ENCODE measurements at regions not wholly inside any gene's neighbourhood (a gene's known extent, or its start where the extent isn't known, plus 50 kb on each side); places are given as distances from the start of the nearest gene placed in this dataset.

- Histone ChIP-seq H3K4me1 (ENCODE audit: control insufficient read depth, insufficient read depth, low read length) (peaks cover 9% of the 10 kb centered on the region), H3K4me3 (ENCODE audit: low read length) (no peak overlapping the region), H3K27ac (ENCODE audit: low read length) (no peak overlapping the region), H3K36me3 (ENCODE audit: control insufficient read depth, insufficient read depth, low read length) (no peaks in the 10 kb centered on the region), H3K9me3 (replicated peaks; ENCODE audit: control insufficient read depth, low read depth, low read length) (no peaks in the 10 kb centered on the region), H3K27me3 (ENCODE audit: control insufficient read depth, insufficient read depth, low read length) (no peaks in the 10 kb centered on the region)
- 40% methylated on average over 1 of the region's 6 CpGs for WGBS (ENCODE audit: insufficient coverage)
- DNase-seq: no peak
These were observed 112.6 kb downstream of the PDCL3 start for GRCh38 chr2:100675373-100675772.

GRCh38 chr2:100675855-100676254, 113.1 kb downstream of the PDCL3 start:
- no peaks in the 10 kb centered on the region for H3K27me3 ChIP-seq (ENCODE audit: control insufficient read depth, insufficient read depth, low read length)
- no peak overlapping the region for H3K27ac ChIP-seq (ENCODE audit: low read length)
- no peaks in the 10 kb centered on the region for H3K36me3 ChIP-seq (ENCODE audit: control insufficient read depth, insufficient read depth, low read length)
- no peak for DNase-seq
- H3K4me3 ChIP-seq (ENCODE audit: low read length): no peak overlapping the region
- no CpG with 5 or more reads among the region's 4 CpGs for WGBS (ENCODE audit: insufficient coverage)
- H3K4me1 ChIP-seq (ENCODE audit: control insufficient read depth, insufficient read depth, low read length): peaks cover 9% of the 10 kb centered on the region
- no peaks in the 10 kb centered on the region for H3K9me3 ChIP-seq (replicated peaks; ENCODE audit: control insufficient read depth, low read depth, low read length)

GRCh38 chr2:100676346-100676745, 113.6 kb downstream of the PDCL3 start:
- Histone ChIP-seq H3K4me3 (ENCODE audit: low read length) (no peak overlapping the region), H3K9me3 (replicated peaks; ENCODE audit: control insufficient read depth, low read depth, low read length) (no peaks in the 10 kb centered on the region), H3K27me3 (ENCODE audit: control insufficient read depth, insufficient read depth, low read length) (no peaks in the 10 kb centered on the region), H3K27ac (ENCODE audit: low read length) (no peak overlapping the region), H3K36me3 (ENCODE audit: control insufficient read depth, insufficient read depth, low read length) (no peaks in the 10 kb centered on the region), H3K4me1 (ENCODE audit: control insufficient read depth, insufficient read depth, low read length) (peaks cover 9% of the 10 kb centered on the region)
- 100% methylated on average over 3 of the region's 4 CpGs for WGBS (ENCODE audit: insufficient coverage)
- DNase-seq: no peak

GRCh38 chr2:100677611-100678185, 114.9 kb downstream of the PDCL3 start:
- Histone ChIP-seq H3K27ac (ENCODE audit: low read length) (no peak overlapping the region), H3K4me1 (ENCODE audit: control insufficient read depth, insufficient read depth, low read length) (peaks cover 9% of the 10 kb centered on the region), H3K9me3 (replicated peaks; ENCODE audit: control insufficient read depth, low read depth, low read length) (no peaks in the 10 kb centered on the region), H3K4me3 (ENCODE audit: low read length) (no peak overlapping the region), H3K27me3 (ENCODE audit: control insufficient read depth, insufficient read depth, low read length) (no peaks in the 10 kb centered on the region), H3K36me3 (ENCODE audit: control insufficient read depth, insufficient read depth, low read length) (no peaks in the 10 kb centered on the region)
- 78% methylated on average over 7 of the region's 11 CpGs for WGBS (ENCODE audit: insufficient coverage)
- DNase-seq: no peak

GRCh38 chr2:100679211-100679610, 116.4 kb downstream of the PDCL3 start:
- no peak for DNase-seq

GRCh38 chr2:100682536-100682935, 119.7 kb downstream of the PDCL3 start:
- Histone ChIP-seq H3K4me1 (ENCODE audit: control insufficient read depth, insufficient read depth, low read length) (no peaks in the 10 kb centered on the region), H3K4me3 (ENCODE audit: low read length) (no peak overlapping the region), H3K9me3 (replicated peaks; ENCODE audit: control insufficient read depth, low read depth, low read length) (peaks cover 2% of the 10 kb centered on the region), H3K27me3 (ENCODE audit: control insufficient read depth, insufficient read depth, low read length) (no peaks in the 10 kb centered on the region), H3K27ac (ENCODE audit: low read length) (no peak overlapping the region), H3K36me3 (ENCODE audit: control insufficient read depth, insufficient read depth, low read length) (no peaks in the 10 kb centered on the region)
- DNase-seq: no peak
- WGBS (ENCODE audit: insufficient coverage): 83% methylated on average over 6 of the region's 7 CpGs

More at GRCh38 chr2:100679211-100679610, 116.4 kb downstream of the PDCL3 start:
- Histone ChIP-seq H3K27ac (ENCODE audit: low read length) (no peak overlapping the region), H3K36me3 (ENCODE audit: control insufficient read depth, insufficient read depth, low read length) (no peaks in the 10 kb centered on the region), H3K27me3 (ENCODE audit: control insufficient read depth, insufficient read depth, low read length) (no peaks in the 10 kb centered on the region), H3K4me3 (ENCODE audit: low read length) (no peak overlapping the region), H3K4me1 (ENCODE audit: control insufficient read depth, insufficient read depth, low read length) (peaks cover 5% of the 10 kb centered on the region), H3K9me3 (replicated peaks; ENCODE audit: control insufficient read depth, low read depth, low read length) (no peaks in the 10 kb centered on the region)
- 89% methylated on average over 7 of the region's 10 CpGs for WGBS (ENCODE audit: insufficient coverage)

- no peak for DNase-seq
- H3K9me3 ChIP-seq (replicated peaks; ENCODE audit: control insufficient read depth, low read depth, low read length): peaks cover 2% of the 10 kb centered on the region
- WGBS (ENCODE audit: insufficient coverage): 93% methylated on average over 3 of the region's 4 CpGs
- H3K4me3 ChIP-seq (ENCODE audit: low read length): no peak overlapping the region
- no peaks in the 10 kb centered on the region for H3K27me3 ChIP-seq (ENCODE audit: control insufficient read depth, insufficient read depth, low read length)
- no peak overlapping the region for H3K27ac ChIP-seq (ENCODE audit: low read length)
- no peaks in the 10 kb centered on the region for H3K4me1 ChIP-seq (ENCODE audit: control insufficient read depth, insufficient read depth, low read length)
- H3K36me3 ChIP-seq (ENCODE audit: control insufficient read depth, insufficient read depth, low read length): no peaks in the 10 kb centered on the region
These were observed 120.4 kb downstream of the PDCL3 start for GRCh38 chr2:100683231-100683630.

GRCh38 chr2:100691846-100692245, 128.1 kb upstream of the NPAS2 start:
- DNase-seq: no peak

GRCh38 chr2:100692381-100692780, 127.6 kb upstream of the NPAS2 start:
- WGBS (ENCODE audit: insufficient coverage): 96% methylated on average over 4 of the region's 5 CpGs
- H3K27me3 ChIP-seq (ENCODE audit: control insufficient read depth, insufficient read depth, low read length): peaks cover 2% of the 10 kb centered on the region

More at GRCh38 chr2:100691846-100692245, 128.1 kb upstream of the NPAS2 start:
- Histone ChIP-seq H3K4me3 (ENCODE audit: low read length) (no peak overlapping the region), H3K9me3 (replicated peaks; ENCODE audit: control insufficient read depth, low read depth, low read length) (peaks cover 9% of the 10 kb centered on the region), H3K4me1 (ENCODE audit: control insufficient read depth, insufficient read depth, low read length) (no peaks in the 10 kb centered on the region), H3K27ac (ENCODE audit: low read length) (no peak overlapping the region), H3K27me3 (ENCODE audit: control insufficient read depth, insufficient read depth, low read length) (peaks cover 2% of the 10 kb centered on the region), H3K36me3 (ENCODE audit: control insufficient read depth, insufficient read depth, low read length) (no peaks in the 10 kb centered on the region)
- WGBS (ENCODE audit: insufficient coverage): 78% methylated on average over 3 of the region's 3 CpGs

GRCh38 chr2:100692906-100693305, 127.0 kb upstream of the NPAS2 start:
- Histone ChIP-seq H3K36me3 (ENCODE audit: control insufficient read depth, insufficient read depth, low read length) (no peaks in the 10 kb centered on the region), H3K9me3 (replicated peaks; ENCODE audit: control insufficient read depth, low read depth, low read length) (peaks cover 6% of the 10 kb centered on the region), H3K27ac (ENCODE audit: low read length) (no peak overlapping the region), H3K4me3 (ENCODE audit: low read length) (no peak overlapping the region), H3K4me1 (ENCODE audit: control insufficient read depth, insufficient read depth, low read length) (no peaks in the 10 kb centered on the region), H3K27me3 (ENCODE audit: control insufficient read depth, insufficient read depth, low read length) (peaks cover 2% of the 10 kb centered on the region)
- DNase-seq: no peak

More at GRCh38 chr2:100692381-100692780, 127.6 kb upstream of the NPAS2 start:
- no peaks in the 10 kb centered on the region for H3K4me1 ChIP-seq (ENCODE audit: control insufficient read depth, insufficient read depth, low read length)
- peaks cover 6% of the 10 kb centered on the region for H3K9me3 ChIP-seq (replicated peaks; ENCODE audit: control insufficient read depth, low read depth, low read length)
- no peak for DNase-seq
- H3K36me3 ChIP-seq (ENCODE audit: control insufficient read depth, insufficient read depth, low read length): no peaks in the 10 kb centered on the region
- H3K27ac ChIP-seq (ENCODE audit: low read length): no peak overlapping the region
- no peak overlapping the region for H3K4me3 ChIP-seq (ENCODE audit: low read length)

- no peaks in the 10 kb centered on the region for H3K36me3 ChIP-seq (ENCODE audit: control insufficient read depth, insufficient read depth, low read length)
- H3K27me3 ChIP-seq (ENCODE audit: control insufficient read depth, insufficient read depth, low read length): no peaks in the 10 kb centered on the region
- no peaks in the 10 kb centered on the region for H3K4me1 ChIP-seq (ENCODE audit: control insufficient read depth, insufficient read depth, low read length)
- WGBS (ENCODE audit: insufficient coverage): 74% methylated on average over 4 of the region's 5 CpGs
- no peak overlapping the region for H3K4me3 ChIP-seq (ENCODE audit: low read length)
- H3K27ac ChIP-seq (ENCODE audit: low read length): no peak overlapping the region
- DNase-seq: no peak
- peaks cover 6% of the 10 kb centered on the region for H3K9me3 ChIP-seq (replicated peaks; ENCODE audit: control insufficient read depth, low read depth, low read length)
These were observed 120.8 kb upstream of the NPAS2 start for GRCh38 chr2:100699131-100699530.

Data from muscle of leg (tissue), 3 donors.